Neural progenitor cell (in vitro differentiated cells): ENCODE measurements at regions not wholly inside any gene's neighbourhood (a gene's known extent, or its start where the extent isn't known, plus 50 kb on each side); places are given as distances from the start of the nearest gene placed in this dataset.

ENCODE experiments used
- EZH2 ChIP-seq: fragments of 200-600 bp; sonication (generic); IDR thresholded peaks from 2 replicates; pipeline ENCODE4 v1.6.1; 2017; ENCODE audit warnings: antibody characterized with exemption, mild to moderate bottlenecking, moderate library complexity
- TF ChIP-seq, protein P1 (sequence below): fragments of 200-600 bp; sonication (generic); IDR thresholded peaks from 2 replicates; pipeline ENCODE4 v1.5.1; 2017; ENCODE audit warnings: antibody characterized with exemption, mild to moderate bottlenecking

GRCh38 chr1:187396929-187397796 is 568.4 kb downstream of the PLA2G4A start:
- TF ChIP-seq, protein P1, sequence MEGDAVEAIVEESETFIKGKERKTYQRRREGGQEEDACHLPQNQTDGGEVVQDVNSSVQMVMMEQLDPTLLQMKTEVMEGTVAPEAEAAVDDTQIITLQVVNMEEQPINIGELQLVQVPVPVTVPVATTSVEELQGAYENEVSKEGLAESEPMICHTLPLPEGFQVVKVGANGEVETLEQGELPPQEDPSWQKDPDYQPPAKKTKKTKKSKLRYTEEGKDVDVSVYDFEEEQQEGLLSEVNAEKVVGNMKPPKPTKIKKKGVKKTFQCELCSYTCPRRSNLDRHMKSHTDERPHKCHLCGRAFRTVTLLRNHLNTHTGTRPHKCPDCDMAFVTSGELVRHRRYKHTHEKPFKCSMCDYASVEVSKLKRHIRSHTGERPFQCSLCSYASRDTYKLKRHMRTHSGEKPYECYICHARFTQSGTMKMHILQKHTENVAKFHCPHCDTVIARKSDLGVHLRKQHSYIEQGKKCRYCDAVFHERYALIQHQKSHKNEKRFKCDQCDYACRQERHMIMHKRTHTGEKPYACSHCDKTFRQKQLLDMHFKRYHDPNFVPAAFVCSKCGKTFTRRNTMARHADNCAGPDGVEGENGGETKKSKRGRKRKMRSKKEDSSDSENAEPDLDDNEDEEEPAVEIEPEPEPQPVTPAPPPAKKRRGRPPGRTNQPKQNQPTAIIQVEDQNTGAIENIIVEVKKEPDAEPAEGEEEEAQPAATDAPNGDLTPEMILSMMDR, result no peak
- TF ChIP-seq EZH2, result no peak
